SK-N-SH (cell line): ENCODE measurements at regions not wholly inside any gene's neighbourhood (a gene's known extent, or its start where the extent isn't known, plus 50 kb on each side); places are given as distances from the start of the nearest gene placed in this dataset.
"Not testable (repeated sequence)": the region's sequence is repeated elsewhere in the genome, so short reads cannot be mapped to it uniquely, and the experiment has no call there.

Experiments used
- CTCF ChIA-PET: fragments of 300-600, 350-600 bp; formaldehyde crosslinking; extraction: SDS; loops from one replicate; lab custom pipeline; 2021; lab: Yijun Ruan, JAX
- POLR2A ChIA-PET: fragments of 350-600 bp; sonication (Branson Sonifier 250); formaldehyde crosslinking; extraction: SDS; loops from one replicate; lab custom pipeline; 2020; ENCODE audit warnings: antibody characterized with exemption, inconsistent platforms; lab: Yijun Ruan, JAX
- DNase-seq: peaks from one replicate; pipeline ENCODE4 v3.0.0; 2012
- H2AFZ ChIP-seq: fragments of 200-600 bp; sonication (generic); 2 replicates; pipeline ENCODE4 v1.8.1; 2016; ENCODE audit warnings: antibody characterized with exemption, mild to moderate bottlenecking, low read depth
- H3F3A ChIP-seq: fragments of 200-600 bp; sonication (generic); replicated peaks from 2 replicates; pipeline ENCODE3; 2016; ENCODE audit warnings: antibody characterized with exemption, mild to moderate bottlenecking; ENCODE audit not compliant: insufficient read depth
- H3K27ac ChIP-seq, 2 experiments: fragments of 200-500 bp in 1 of 2; fragments of 200-600 bp in 1 of 2; sonication (Bioruptor generic) in 1 of 2; sonication (generic), shearing (Covaris generic) in 1 of 2; 2 replicates each; pipeline versions ENCODE4 v1.5.1 to v1.6.1; 2014 to 2016; ENCODE audit warnings: low read depth in 2 of 2, inconsistent platforms in 1 of 2, low read length in 1 of 2, mild to moderate bottlenecking in 1 of 2, mixed read lengths in 1 of 2
- H3K27me3 ChIP-seq: fragments of 200-600 bp; sonication (generic), shearing (Covaris generic); 2 replicates; pipeline ENCODE4 v1.6.1; 2016; ENCODE audit warnings: mixed run types; ENCODE audit not compliant: insufficient read depth
- H3K36me3 ChIP-seq, 2 experiments: fragments of 200-500 bp in 1 of 2; fragments of 200-600 bp in 1 of 2; sonication (Bioruptor generic) in 1 of 2; sonication (generic) in 1 of 2; replicated peaks in 1 of 2; 2 replicates each; pipeline versions ENCODE3 to v1.5.1; 2014 to 2016; ENCODE audit warnings: low read length in 1 of 2, mild to moderate bottlenecking in 1 of 2; ENCODE audit not compliant: insufficient read depth in 2 of 2, control insufficient read depth in 1 of 2
- H3K4me1 ChIP-seq, 2 experiments: fragments of 200-500 bp in 1 of 2; fragments of 200-600 bp in 1 of 2; sonication (Bioruptor generic) in 1 of 2; sonication (generic), shearing (Covaris generic) in 1 of 2; 2 replicates each; pipeline versions ENCODE4 v1.5.1 to v1.6.1; 2014 to 2016; ENCODE audit warnings: low read depth in 1 of 2, low read length in 1 of 2, mixed run types in 1 of 2; ENCODE audit not compliant: insufficient read depth in 2 of 2, control insufficient read depth in 1 of 2
- H3K4me2 ChIP-seq: fragments of 200-600 bp; sonication (generic), shearing (Covaris generic); 2 replicates; pipeline ENCODE4 v1.6.1; 2017; ENCODE audit warnings: mixed run types
- H3K4me3 ChIP-seq, 2 experiments: fragments of 200-500 bp in 1 of 2; fragments of 200-600 bp in 1 of 2; sonication (Bioruptor generic) in 1 of 2; sonication (generic), shearing (Covaris generic) in 1 of 2; 2 replicates each; pipeline versions ENCODE4 v1.5.1 to v1.8.1; 2014 to 2016; ENCODE audit warnings: low read depth in 2 of 2, inconsistent platforms in 1 of 2, low read length in 1 of 2, mild to moderate bottlenecking in 1 of 2, mixed read lengths in 1 of 2, moderate library complexity in 1 of 2
- H3K79me2 ChIP-seq: fragments of 200-600 bp; sonication (generic); 2 replicates; pipeline ENCODE4 v1.8.1; 2017; ENCODE audit warnings: mild to moderate bottlenecking; ENCODE audit not compliant: insufficient read depth
- H3K9ac ChIP-seq: fragments of 200-600 bp; sonication (generic); 2 replicates; pipeline ENCODE4 v1.6.1; 2017; ENCODE audit warnings: mixed run types
- H3K9me2 ChIP-seq: fragments of 200-600 bp; sonication (generic); 2 replicates; pipeline ENCODE4 v1.6.1; 2017; ENCODE audit warnings: mixed run types
- H3K9me3 ChIP-seq: fragments of 200-600 bp; sonication (generic); 2 replicates; pipeline ENCODE4 v1.6.1; 2017; ENCODE audit warnings: mixed run types, mild to moderate bottlenecking, moderate library complexity
- H4K20me1 ChIP-seq: fragments of 200-600 bp; sonication (generic); 2 replicates; pipeline ENCODE4 v1.6.1; 2017; ENCODE audit warnings: mild to moderate bottlenecking, mixed run types; ENCODE audit not compliant: insufficient read depth
- ELF1 ChIP-seq: IDR thresholded peaks from 2 replicates; pipeline ENCODE4 v1.4.0; 2012
- EP300 ChIP-seq, 2 experiments: IDR thresholded peaks; 2 replicates each; pipeline versions ENCODE4 v1.4.0 to v1.6.1; 2012; ENCODE audit warnings: borderline replicate concordance in 1 of 2, low read depth in 1 of 2, low read length in 1 of 2
- EZH2phosphoT487 ChIP-seq: fragments of 200-600 bp; sonication (generic); IDR thresholded peaks from 2 replicates; pipeline ENCODE4 v1.6.1; 2017; ENCODE audit warnings: low read depth, mixed run types, mild to moderate bottlenecking, antibody characterized with exemption, moderate library complexity, borderline replicate concordance
- FOSL2 ChIP-seq: IDR thresholded peaks from 2 replicates; pipeline ENCODE4 v1.4.0; 2012; ENCODE audit warnings: low read depth, mild to moderate bottlenecking, moderate library complexity, borderline replicate concordance
- FOXM1 ChIP-seq: IDR thresholded peaks from 2 replicates; pipeline ENCODE4 v1.4.0; 2012; ENCODE audit warnings: low read depth, mild to moderate bottlenecking
- GATA2 ChIP-seq: sonication (generic); formaldehyde crosslinking; IDR thresholded peaks from 2 replicates; pipeline ENCODE4 v1.5.0; 2020; ENCODE audit warnings: mild to moderate bottlenecking, missing genetic modification reagents
- NFIC ChIP-seq: IDR thresholded peaks from 2 replicates; pipeline ENCODE4 v1.4.0; 2012; ENCODE audit warnings: borderline replicate concordance
- POLR2AphosphoS5 ChIP-seq: IDR thresholded peaks from 2 replicates; pipeline ENCODE4 v1.6.1; 2012; ENCODE audit warnings: low read depth, low read length
- RAD21 ChIP-seq: IDR thresholded peaks from 2 replicates; pipeline ENCODE4 v1.6.1; 2012; ENCODE audit warnings: mild to moderate bottlenecking, low read length
- RCOR1 ChIP-seq: fragments of 150-350 bp; IDR thresholded peaks from 2 replicates; pipeline ENCODE4 v1.6.1; 2017; ENCODE audit warnings: antibody characterized with exemption, low read length
- SIN3A ChIP-seq: IDR thresholded peaks from 2 replicates; pipeline ENCODE4 v1.6.1; 2012; ENCODE audit warnings: low read depth, mild to moderate bottlenecking, low read length, moderate library complexity, borderline replicate concordance
- SMC3 ChIP-seq: IDR thresholded peaks from 2 replicates; pipeline ENCODE4 v1.6.1; 2012; ENCODE audit warnings: low read depth, low read length, improper control_type of control experiment
- TAF1 ChIP-seq: IDR thresholded peaks from 2 replicates; pipeline ENCODE4 v1.6.1; 2012; ENCODE audit warnings: low read depth, mild to moderate bottlenecking, low read length, moderate library complexity, borderline replicate concordance
- TEAD4 ChIP-seq: IDR thresholded peaks from 2 replicates; pipeline ENCODE4 v1.4.0; 2012; ENCODE audit warnings: mild to moderate bottlenecking, borderline replicate concordance; ENCODE audit not compliant: insufficient read depth
- WGBS: methylation state at CpG from one replicate; pipeline ENCODE4 v1.1.6; 2017; ENCODE audit warnings: low lambda C conversion rate; 5-methylcytosine and 5-hydroxymethylcytosine counted together
- TF ChIP-seq, protein P1 (sequence below): fragments of 200-600 bp; sonication (generic); IDR thresholded peaks from 2 replicates; pipeline ENCODE4 v1.6.1; 2017; ENCODE audit warnings: antibody characterized with exemption, mild to moderate bottlenecking, moderate library complexity
- TF ChIP-seq, protein P2 (sequence below): IDR thresholded peaks from 2 replicates; pipeline ENCODE4 v1.6.1; 2012; ENCODE audit warnings: mild to moderate bottlenecking, low read depth, low read length, moderate library complexity
- TF ChIP-seq, protein P3 (sequence below): IDR thresholded peaks from 2 replicates; pipeline ENCODE4; 2012

DNA sequence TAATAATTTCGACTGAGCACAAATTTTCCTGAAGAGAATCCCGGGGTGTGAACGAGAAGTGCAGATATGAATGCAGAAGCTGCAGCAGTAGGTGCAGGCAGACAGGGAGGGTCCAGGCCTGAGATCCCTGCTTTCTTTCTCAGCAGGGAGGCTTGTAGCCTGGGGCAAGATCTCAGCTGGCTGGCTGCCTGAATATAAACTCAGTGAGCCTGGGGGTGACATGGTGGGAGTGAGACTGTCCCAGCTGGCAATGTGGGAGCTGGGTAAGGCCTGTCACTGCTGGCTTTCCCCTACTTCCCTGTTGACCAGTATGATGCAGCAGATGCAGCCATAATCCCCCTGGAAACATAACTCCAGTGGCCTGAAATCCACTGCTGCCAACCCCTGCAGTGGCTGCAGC, 325.2 kb downstream of the CETN3 start (continued):
- TF ChIP-seq, protein P1, sequence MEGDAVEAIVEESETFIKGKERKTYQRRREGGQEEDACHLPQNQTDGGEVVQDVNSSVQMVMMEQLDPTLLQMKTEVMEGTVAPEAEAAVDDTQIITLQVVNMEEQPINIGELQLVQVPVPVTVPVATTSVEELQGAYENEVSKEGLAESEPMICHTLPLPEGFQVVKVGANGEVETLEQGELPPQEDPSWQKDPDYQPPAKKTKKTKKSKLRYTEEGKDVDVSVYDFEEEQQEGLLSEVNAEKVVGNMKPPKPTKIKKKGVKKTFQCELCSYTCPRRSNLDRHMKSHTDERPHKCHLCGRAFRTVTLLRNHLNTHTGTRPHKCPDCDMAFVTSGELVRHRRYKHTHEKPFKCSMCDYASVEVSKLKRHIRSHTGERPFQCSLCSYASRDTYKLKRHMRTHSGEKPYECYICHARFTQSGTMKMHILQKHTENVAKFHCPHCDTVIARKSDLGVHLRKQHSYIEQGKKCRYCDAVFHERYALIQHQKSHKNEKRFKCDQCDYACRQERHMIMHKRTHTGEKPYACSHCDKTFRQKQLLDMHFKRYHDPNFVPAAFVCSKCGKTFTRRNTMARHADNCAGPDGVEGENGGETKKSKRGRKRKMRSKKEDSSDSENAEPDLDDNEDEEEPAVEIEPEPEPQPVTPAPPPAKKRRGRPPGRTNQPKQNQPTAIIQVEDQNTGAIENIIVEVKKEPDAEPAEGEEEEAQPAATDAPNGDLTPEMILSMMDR = no peak
- TF ChIP-seq EZH2phosphoT487 = no peak
- TF ChIP-seq GATA2 = no peak
- no peak for TF ChIP-seq FOSL2
- TF ChIP-seq, all 33 proteins: peak for 0

DNA sequence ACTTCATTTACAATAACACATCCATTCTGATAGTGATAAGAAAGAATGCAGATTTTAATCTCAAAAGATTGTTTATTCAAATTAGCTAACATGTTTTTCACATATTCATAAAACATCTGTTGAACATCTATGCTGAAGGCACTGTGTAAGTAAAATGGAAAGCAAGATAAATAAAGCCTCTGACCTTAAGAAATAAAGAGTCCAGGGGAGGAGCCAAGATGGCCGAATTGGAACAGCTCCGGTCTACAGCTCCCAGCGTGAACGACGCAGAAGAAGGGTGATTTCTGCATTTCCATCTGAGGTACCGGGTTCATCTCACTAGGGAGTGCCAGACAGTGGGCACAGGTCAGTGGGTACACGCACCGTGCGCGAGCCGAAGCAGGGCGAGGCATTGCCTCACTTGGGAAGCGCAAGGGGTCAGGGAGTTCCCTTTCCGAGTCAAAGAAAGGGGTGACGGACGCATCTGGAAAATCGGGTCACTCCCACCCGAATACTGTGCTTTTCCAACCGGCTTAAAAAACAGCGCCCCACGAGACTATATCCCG, 336.5 kb downstream of the CETN3 start:
- H3F3A ChIP-seq, H3K4me1 ChIP-seq, H3K9me2 ChIP-seq, H3K36me3 ChIP-seq, DNase-seq, H3K27me3 ChIP-seq, H3K27ac ChIP-seq, H3K4me2 ChIP-seq, H4K20me1 ChIP-seq, H3K4me3 ChIP-seq, H3K9me3 ChIP-seq, H3K9ac ChIP-seq, CTCF ChIA-PET, H2AFZ ChIP-seq, POLR2A ChIA-PET, H3K79me2 ChIP-seq: not testable (repeated sequence)
- 84% methylated on average over 22 of the region's 22 CpGs for WGBS

DNA sequence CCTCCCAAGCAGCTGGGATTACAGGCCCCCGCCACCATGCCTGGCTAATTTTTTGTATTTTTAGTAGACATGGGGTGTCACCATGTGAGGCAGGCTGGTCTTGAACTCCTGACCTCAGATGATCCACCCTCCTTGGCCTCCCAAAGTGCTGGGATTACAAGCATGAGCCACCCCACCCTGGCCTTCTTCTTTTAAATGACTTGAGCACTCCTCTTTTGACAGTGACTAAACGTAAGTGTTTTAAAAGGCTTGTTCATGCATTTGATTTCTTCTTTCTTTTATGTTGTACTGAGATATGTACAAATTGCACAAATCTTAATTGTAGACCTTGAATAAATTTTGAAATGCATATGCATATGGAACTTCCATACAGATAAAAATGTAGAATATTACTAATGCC, 337.9 kb downstream of the CETN3 start:
- CTCF ChIA-PET = no interaction called here
- 67% methylated on average over 2 of the region's 2 CpGs for WGBS
- Histone ChIP-seq H3F3A (no peaks in the 10 kb centered on the region), H3K4me3 (no peak overlapping the region), H3K36me3 (no peaks in the 10 kb centered on the region), H3K9ac (no peak overlapping the region), H3K9me3 (no peaks in the 10 kb centered on the region), H3K79me2 (no peaks in the 10 kb centered on the region), H2AFZ (no peak overlapping the region), H3K27ac (no peak overlapping the region), H4K20me1 (no peaks in the 10 kb centered on the region), H3K9me2 (no peaks in the 10 kb centered on the region), H3K4me1 (no peaks in the 10 kb centered on the region), H3K4me2 (no peak overlapping the region), H3K27me3 (no peaks in the 10 kb centered on the region)
- POLR2A ChIA-PET = no interaction called here
- no peak for DNase-seq
- TF ChIP-seq RCOR1 (no peak), TAF1 (no peak), ELF1 (no peak), RAD21 (no peak), SIN3A (no peak), SMC3 (no peak), GATA2 (no peak), FOXM1 (no peak), NFIC (no peak), EP300 (IDR thresholded peaks at IDR 0.05; ENCODE audit: borderline replicate concordance in 1 of 2, low read depth in 1 of 2, low read length in 1 of 2) (no peak), TEAD4 (no peak), POLR2AphosphoS5 (no peak), FOSL2 (no peak), EZH2phosphoT487 (no peak)
- TF ChIP-seq, protein P2, sequence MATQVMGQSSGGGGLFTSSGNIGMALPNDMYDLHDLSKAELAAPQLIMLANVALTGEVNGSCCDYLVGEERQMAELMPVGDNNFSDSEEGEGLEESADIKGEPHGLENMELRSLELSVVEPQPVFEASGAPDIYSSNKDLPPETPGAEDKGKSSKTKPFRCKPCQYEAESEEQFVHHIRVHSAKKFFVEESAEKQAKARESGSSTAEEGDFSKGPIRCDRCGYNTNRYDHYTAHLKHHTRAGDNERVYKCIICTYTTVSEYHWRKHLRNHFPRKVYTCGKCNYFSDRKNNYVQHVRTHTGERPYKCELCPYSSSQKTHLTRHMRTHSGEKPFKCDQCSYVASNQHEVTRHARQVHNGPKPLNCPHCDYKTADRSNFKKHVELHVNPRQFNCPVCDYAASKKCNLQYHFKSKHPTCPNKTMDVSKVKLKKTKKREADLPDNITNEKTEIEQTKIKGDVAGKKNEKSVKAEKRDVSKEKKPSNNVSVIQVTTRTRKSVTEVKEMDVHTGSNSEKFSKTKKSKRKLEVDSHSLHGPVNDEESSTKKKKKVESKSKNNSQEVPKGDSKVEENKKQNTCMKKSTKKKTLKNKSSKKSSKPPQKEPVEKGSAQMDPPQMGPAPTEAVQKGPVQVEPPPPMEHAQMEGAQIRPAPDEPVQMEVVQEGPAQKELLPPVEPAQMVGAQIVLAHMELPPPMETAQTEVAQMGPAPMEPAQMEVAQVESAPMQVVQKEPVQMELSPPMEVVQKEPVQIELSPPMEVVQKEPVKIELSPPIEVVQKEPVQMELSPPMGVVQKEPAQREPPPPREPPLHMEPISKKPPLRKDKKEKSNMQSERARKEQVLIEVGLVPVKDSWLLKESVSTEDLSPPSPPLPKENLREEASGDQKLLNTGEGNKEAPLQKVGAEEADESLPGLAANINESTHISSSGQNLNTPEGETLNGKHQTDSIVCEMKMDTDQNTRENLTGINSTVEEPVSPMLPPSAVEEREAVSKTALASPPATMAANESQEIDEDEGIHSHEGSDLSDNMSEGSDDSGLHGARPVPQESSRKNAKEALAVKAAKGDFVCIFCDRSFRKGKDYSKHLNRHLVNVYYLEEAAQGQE = no peak
- TF ChIP-seq, protein P3, sequence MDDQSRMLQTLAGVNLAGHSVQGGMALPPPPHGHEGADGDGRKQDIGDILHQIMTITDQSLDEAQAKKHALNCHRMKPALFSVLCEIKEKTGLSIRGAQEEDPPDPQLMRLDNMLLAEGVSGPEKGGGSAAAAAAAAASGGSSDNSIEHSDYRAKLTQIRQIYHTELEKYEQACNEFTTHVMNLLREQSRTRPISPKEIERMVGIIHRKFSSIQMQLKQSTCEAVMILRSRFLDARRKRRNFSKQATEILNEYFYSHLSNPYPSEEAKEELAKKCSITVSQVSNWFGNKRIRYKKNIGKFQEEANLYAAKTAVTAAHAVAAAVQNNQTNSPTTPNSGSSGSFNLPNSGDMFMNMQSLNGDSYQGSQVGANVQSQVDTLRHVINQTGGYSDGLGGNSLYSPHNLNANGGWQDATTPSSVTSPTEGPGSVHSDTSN = no peak
- TF ChIP-seq, protein P1 = no peak
